ENCODE measurements at regions not wholly inside any gene's neighbourhood (a gene's known extent, or its start where the extent isn't known, plus 50 kb on each side); places are given as distances from the start of the nearest gene placed in this dataset.

GRCh38 chr14:26067786-26068459 lies 529.9 kb downstream of the NOVA1 start:
- 91 to 100% methylated on average over 2 to 3 of the region's 3 CpGs for WGBS, 2 donors (ENCODE audit: low coverage in 1 of 2)
- Histone ChIP-seq H3K36me3 (no peaks in the 10 kb centered on the region), H3K4me3 (no peak overlapping the region), H3K27ac (no peak overlapping the region), H3K9me3 (no peaks in the 10 kb centered on the region), H3K4me1 (no peaks in the 10 kb centered on the region), H3K27me3 (no peaks in the 10 kb centered on the region)
- ATAC-seq = no peak
- no peak for TF ChIP-seq CTCF (IDR thresholded peaks at IDR 0.05)
- no peak for TF ChIP-seq POLR2AphosphoS5 (IDR thresholded peaks at IDR 0.05)
- no peak for TF ChIP-seq POLR2A (IDR thresholded peaks at IDR 0.05)
- TF ChIP-seq EP300 (IDR thresholded peaks at IDR 0.05) = no peak

DNA sequence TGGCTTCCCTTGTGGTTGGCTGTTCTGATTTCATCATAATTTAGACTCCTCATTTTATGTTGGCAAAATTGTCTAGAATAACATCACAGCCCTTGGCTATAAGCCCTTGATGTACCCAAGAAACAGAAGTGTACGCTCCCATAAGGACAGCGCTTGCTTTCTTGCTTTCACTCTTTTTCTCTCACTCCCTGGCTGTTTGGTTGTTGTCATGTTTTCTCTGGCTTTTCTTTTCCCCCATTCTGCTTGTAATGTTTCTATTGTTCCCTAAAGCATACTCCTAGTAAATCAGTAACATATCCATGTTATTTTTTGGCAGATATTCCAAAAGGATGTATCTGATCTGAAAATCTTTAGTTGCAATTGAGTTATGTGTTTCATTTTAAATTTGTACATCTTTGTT lies 530.5 kb downstream of the NOVA1 start:
- WGBS, 2 donors (ENCODE audit: low coverage in 1 of 2) = 95% methylated on average over 2 of the region's 2 CpGs; no CpG with 5 or more reads in 1 of the 2 donors
- H3K27me3 ChIP-seq = no peaks in the 10 kb centered on the region
- no peaks in the 10 kb centered on the region for H3K9me3 ChIP-seq
- no peak overlapping the region for H3K4me3 ChIP-seq
- H3K36me3 ChIP-seq = no peaks in the 10 kb centered on the region
- no peak overlapping the region for H3K27ac ChIP-seq
- no peaks in the 10 kb centered on the region for H3K4me1 ChIP-seq
- no peak for ATAC-seq
- TF ChIP-seq CTCF (IDR thresholded peaks at IDR 0.05) = no peak
- TF ChIP-seq POLR2A (IDR thresholded peaks at IDR 0.05) = no peak
- TF ChIP-seq POLR2AphosphoS5 (IDR thresholded peaks at IDR 0.05) = no peak
- TF ChIP-seq EP300 (IDR thresholded peaks at IDR 0.05) = no peak

GRCh38 chr14:26056036-26056616 lies 541.7 kb downstream of the NOVA1 start:
- Histone ChIP-seq H3K9me3 (no peaks in the 10 kb centered on the region), H3K4me3 (no peak overlapping the region), H3K4me1 (no peaks in the 10 kb centered on the region), H3K27me3 (no peaks in the 10 kb centered on the region), H3K27ac (no peak overlapping the region), H3K36me3 (no peaks in the 10 kb centered on the region)
- TF ChIP-seq EP300 (IDR thresholded peaks at IDR 0.05) (no peak), CTCF (IDR thresholded peaks at IDR 0.05) (no peak), POLR2A (IDR thresholded peaks at IDR 0.05) (no peak), POLR2AphosphoS5 (IDR thresholded peaks at IDR 0.05) (no peak)
- ATAC-seq = no peak
- 27 to 100% methylated on average over 1 to 6 of the region's 6 CpGs for WGBS, 2 donors (ENCODE audit: low coverage in 1 of 2)

DNA sequence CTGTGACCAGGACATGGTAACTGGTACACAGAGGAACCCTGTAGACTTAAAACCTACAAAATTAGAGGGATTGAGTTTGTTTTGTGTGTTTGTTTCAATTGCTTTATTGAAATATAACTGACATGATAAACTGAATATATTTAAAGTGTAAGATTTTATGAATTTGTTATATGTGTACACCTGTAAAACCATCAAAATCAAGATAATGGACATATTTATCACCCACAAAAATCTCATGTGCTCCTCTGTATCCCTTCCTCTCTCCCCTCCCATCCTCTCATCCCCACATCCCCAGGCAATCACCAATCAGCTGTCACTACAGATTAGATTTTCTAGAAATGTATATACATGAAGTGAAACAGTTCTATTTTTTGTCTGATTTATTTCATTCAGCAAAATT lies 565.5 kb downstream of the NOVA1 start:
- Histone ChIP-seq H3K36me3 (no peaks in the 10 kb centered on the region), H3K4me3 (no peak overlapping the region), H3K9me3 (no peaks in the 10 kb centered on the region), H3K27ac (no peak overlapping the region), H3K4me1 (no peaks in the 10 kb centered on the region), H3K27me3 (no peaks in the 10 kb centered on the region)
- no peak for ATAC-seq
- no peak for TF ChIP-seq POLR2AphosphoS5 (IDR thresholded peaks at IDR 0.05)
- TF ChIP-seq POLR2A (IDR thresholded peaks at IDR 0.05) = no peak
- TF ChIP-seq CTCF (IDR thresholded peaks at IDR 0.05) = no peak
- TF ChIP-seq EP300 (IDR thresholded peaks at IDR 0.05) = no peak

DNA sequence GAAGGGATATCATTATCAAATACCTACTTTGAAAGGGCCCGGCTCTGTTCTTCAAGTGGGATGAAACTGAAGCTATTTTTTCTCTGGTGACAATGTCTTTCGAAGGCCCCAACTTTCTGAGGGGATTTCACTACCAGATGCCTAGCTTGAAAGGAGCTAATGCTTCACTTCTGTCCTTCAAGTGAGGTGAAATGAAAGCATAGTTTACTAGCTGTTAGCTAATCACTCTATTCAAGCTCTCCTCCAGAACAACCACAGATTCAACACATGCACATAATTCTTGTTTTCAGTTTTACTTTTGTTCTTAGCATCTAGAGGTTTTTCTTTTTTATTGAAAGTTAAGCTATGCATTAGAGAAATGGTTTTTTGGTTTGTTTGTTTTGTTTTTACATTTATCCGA lies 571.4 kb downstream of the NOVA1 start:
- no peak for TF ChIP-seq EP300 (IDR thresholded peaks at IDR 0.05)
- no peak for TF ChIP-seq CTCF (IDR thresholded peaks at IDR 0.05)
- TF ChIP-seq POLR2A (IDR thresholded peaks at IDR 0.05) = no peak
- TF ChIP-seq POLR2AphosphoS5 (IDR thresholded peaks at IDR 0.05) = no peak
- ATAC-seq = no peak
- 97 to 100% methylated on average over 3 of the region's 3 CpGs for WGBS, 2 donors (ENCODE audit: low coverage in 1 of 2)

More for the DNA sequence above, 571.4 kb downstream of the NOVA1 start:
- Histone ChIP-seq H3K36me3 (no peaks in the 10 kb centered on the region), H3K27me3 (no peaks in the 10 kb centered on the region), H3K27ac (no peak overlapping the region), H3K4me3 (no peak overlapping the region), H3K4me1 (no peaks in the 10 kb centered on the region), H3K9me3 (no peaks in the 10 kb centered on the region)

Measured in gastroesophageal sphincter (tissue), 4 donors.